Right lung (tissue), 2 donors: ENCODE measurements at regions not wholly inside any gene's neighbourhood (a gene's known extent, or its start where the extent isn't known, plus 50 kb on each side); places are given as distances from the start of the nearest gene placed in this dataset.
A peak's percentile ranks its signal among the peaks of the same experiment; 100 is the strongest.

Source experiments
- DNase-seq, 2 donors: peaks; one replicate each; pipeline ENCODE4 v3.0.0-alpha.2; 2013

GRCh38 chr1:13922466-13923110 is 222.6 kb downstream of the PRDM2 start:
- no peak for DNase-seq

- DNase-seq, result no peak
These were observed 226.6 kb downstream of the PRDM2 start for GRCh38 chr1:13926556-13926955.

GRCh38 chr1:13927736-13928135 is 227.7 kb downstream of the PRDM2 start:
- DNase-seq, result no peak

GRCh38 chr1:13929313-13929712 is 229.3 kb downstream of the PRDM2 start:
- no peak for DNase-seq

GRCh38 chr1:13930151-13930550 is 230.2 kb downstream of the PRDM2 start:
- no peak for DNase-seq

GRCh38 chr1:13931226-13931625 is 231.2 kb downstream of the PRDM2 start:
- no peak for DNase-seq

- DNase-seq, result no peak
These were observed 235.3 kb downstream of the PRDM2 start for GRCh38 chr1:13935336-13935735.

GRCh38 chr1:13941315-13941714 is 241.3 kb downstream of the PRDM2 start:
- no peak for DNase-seq

GRCh38 chr1:13943055-13943454 is 243.1 kb downstream of the PRDM2 start:
- no peak for DNase-seq

GRCh38 chr1:13945856-13946255 is 245.9 kb downstream of the PRDM2 start:
- DNase-seq, result no peak

- no peak for DNase-seq
These were observed 247.7 kb downstream of the PRDM2 start for GRCh38 chr1:13947658-13948057.

- no peak for DNase-seq
These were observed 248.4 kb downstream of the PRDM2 start for GRCh38 chr1:13948396-13948795.

GRCh38 chr1:13948888-13949391 is 249.0 kb downstream of the PRDM2 start:
- peak; percentile 64 to 67 for DNase-seq

- DNase-seq, result no peak
These were observed 249.6 kb downstream of the PRDM2 start for GRCh38 chr1:13949546-13949945.

- DNase-seq, result no peak
These were observed 250.6 kb downstream of the PRDM2 start for GRCh38 chr1:13950637-13951036.

- DNase-seq, result no peak
These were observed 252.1 kb downstream of the PRDM2 start for GRCh38 chr1:13951793-13952751.

- DNase-seq, result no peak
These were observed 253.0 kb downstream of the PRDM2 start for GRCh38 chr1:13952985-13953384.

- no peak for DNase-seq
These were observed 256.4 kb downstream of the PRDM2 start for GRCh38 chr1:13956393-13956792.

GRCh38 chr1:13960375-13960987 is 260.5 kb downstream of the PRDM2 start:
- DNase-seq, result peak; percentile 45 to 62

- no peak for DNase-seq
These were observed 264.8 kb downstream of the PRDM2 start for GRCh38 chr1:13964768-13965167.

- DNase-seq, result peak; percentile 70 to 82
These were observed 265.9 kb downstream of the PRDM2 start for GRCh38 chr1:13965770-13966398.

GRCh38 chr1:13967707-13968106 is 267.7 kb downstream of the PRDM2 start:
- DNase-seq, result no peak
